Right renal cortex interstitium (tissue), 3 donors: ENCODE measurements at regions not wholly inside any gene's neighbourhood (a gene's known extent, or its start where the extent isn't known, plus 50 kb on each side); places are given as distances from the start of the nearest gene placed in this dataset.

Experiments
- DNase-seq, 3 donors: peaks; one replicate each; pipeline ENCODE4 v3.0.0-alpha.2; 2013; ENCODE audit warnings: low read depth in 3 of 3, low spot score in 2 of 3

DNA sequence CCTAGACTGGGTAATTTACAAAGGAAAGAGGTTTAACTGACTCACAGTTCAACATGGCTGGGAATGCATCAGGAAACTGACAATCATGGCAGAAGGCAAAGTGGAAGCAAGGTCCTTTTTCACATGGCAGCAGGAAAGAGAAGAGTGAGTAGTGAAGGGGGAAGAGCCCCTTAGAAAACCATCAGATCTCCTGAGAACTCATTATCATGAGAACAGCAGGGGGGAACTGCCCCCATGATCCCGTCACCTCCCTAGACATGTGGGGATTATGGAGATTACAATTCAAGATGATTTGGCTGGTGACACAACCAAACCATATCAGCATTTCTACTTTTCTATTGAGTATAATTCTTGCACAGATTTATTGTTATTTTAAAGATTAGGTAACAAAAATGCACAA lies 822.1 kb upstream of the FLRT2 start:
- no peak for DNase-seq

DNA sequence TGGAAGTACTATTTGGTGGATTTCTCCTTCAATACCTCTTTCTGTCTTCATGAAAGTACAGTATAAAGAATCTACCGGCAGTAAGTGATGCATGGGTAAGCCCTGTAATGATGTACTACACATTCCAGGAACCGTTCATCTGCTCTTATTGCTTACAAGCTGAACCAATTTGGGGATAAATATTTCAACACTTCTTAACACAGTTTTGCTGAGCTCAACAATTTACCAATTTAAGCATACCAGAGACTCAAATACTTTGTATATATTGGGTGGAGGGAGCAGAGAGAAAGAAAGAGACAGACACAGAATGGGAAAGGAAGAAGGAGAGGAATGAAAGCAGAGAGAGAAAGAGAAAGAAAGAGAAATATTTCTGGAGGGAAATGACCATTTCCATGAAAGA lies 821.1 kb upstream of the FLRT2 start:
- no peak for DNase-seq

DNA sequence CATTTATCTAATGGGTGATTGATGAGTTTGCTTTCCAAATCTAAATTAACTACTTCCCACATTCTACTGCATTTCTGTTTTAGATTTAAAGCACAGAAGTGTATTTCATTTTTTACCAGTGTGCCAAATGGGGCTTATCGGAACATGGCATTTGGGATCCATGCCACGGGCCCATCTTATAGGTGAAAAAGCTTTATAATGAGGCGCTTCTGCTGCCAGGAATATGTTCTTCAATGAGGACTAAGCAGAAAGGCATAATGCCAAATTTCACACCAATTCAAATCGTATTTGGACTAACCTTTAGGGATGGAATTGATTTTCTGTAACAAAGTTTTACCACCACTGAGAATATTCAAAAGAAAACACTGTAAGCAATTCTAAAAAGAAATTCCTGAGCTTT lies 803.5 kb upstream of the FLRT2 start:
- no peak for DNase-seq

DNA sequence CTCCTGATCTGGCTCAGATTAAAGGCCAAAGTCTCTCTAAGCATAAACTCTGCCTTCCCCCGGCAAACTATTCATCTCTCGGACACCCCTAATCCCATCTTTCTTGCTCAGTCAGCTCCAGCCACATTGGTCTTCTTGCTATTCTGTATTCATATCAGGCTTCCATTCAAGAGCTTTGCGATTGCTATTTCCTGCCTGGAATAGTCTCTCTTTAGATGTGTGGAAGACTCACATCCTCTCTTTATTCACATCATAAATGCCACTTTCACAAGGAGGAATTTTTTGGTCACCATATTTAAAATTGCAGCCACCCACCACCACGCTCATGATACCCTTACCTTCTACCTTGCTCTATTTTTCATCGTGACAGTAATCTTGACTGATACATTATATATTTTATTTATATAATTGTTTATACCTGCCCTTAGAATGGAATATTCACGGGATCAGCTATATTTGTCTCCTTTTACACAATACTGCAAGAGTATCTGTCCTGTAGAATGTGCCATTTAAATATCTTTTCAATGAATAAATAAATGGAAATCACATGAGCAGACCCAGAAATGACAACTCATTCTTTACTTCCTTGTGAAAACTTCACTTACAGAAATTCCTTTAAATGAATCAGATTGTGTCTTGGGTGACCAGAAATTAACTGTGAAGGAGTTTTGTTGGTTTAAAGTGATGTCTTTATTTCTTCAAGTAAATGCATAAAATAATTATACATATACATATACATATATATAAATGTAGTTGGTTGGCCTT lies 780.6 kb upstream of the FLRT2 start:
- no peak for DNase-seq

DNA sequence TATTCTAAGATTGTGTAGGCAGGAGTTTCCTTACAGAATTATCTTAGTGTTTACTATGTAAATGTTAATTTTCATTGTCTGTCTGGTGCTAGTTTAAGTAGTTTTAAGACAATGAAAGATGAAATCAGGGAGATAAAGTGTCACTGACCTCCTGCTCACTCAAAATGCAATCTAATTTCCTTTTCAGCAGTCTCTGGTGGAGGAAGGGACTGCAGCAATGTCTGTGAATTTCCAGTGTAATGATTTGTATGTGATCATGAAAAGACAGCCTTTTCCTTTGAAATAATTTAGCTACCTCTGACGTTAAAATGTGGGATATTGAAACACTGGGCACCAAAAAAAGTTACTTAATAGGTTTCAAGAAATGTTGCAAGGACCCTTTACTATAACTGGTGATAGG lies 779.7 kb upstream of the FLRT2 start:
- DNase-seq: no peak

DNA sequence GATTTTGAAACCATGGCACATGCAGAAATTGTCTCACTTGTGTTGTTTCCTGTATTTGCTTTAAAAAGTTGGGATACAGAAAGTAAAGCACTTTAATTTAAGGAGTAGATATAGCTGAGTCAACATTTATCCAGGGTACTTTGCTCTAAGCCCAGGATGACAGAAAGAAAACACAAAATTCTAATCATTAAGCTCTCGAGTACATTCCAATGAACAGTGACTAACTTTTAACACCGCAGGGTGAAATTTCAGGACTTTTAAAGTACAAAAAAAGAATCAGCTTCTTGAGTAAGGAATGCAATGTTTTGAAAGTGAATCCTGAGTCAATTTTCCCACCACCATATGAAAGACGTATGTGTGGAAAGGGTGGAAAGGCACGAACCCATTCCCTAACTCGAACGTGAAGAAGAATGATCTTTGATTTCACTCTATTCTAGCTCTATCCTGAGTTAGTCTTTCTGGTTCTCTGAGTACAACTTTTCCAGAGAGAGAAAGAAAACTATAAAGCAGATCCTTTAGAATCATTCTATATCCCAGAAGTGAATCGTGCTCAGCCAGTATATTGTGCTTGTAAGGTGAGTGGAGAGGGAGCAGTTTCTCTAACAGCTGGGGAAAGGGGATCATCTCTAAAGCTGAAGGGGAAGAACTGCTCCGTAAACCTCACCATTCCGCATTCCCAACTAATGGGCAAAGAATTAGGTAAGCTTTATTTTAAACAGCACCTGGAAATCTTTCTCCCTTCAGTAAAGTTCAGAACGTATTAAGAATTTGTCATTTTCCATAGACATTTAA lies 779.0 kb upstream of the FLRT2 start:
- DNase-seq: no peak

DNA sequence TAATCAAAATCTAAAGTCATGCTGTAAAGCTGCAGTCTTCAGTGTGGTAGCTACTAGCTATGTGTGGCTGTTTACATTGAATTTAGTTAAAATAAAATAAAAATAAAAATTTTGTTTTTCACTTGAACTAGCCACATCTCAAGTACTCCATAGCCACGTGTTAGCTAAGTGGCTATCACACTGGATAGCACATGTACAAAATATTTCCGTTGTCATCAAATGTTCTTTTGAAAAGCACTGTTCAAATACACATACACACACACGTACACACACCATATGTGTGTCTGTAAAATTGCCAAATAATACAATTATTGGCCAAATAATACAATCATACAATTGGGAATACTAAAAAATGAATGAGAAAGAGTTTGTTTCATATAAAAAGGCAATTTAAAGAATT lies 778.2 kb upstream of the FLRT2 start:
- DNase-seq: no peak

DNA sequence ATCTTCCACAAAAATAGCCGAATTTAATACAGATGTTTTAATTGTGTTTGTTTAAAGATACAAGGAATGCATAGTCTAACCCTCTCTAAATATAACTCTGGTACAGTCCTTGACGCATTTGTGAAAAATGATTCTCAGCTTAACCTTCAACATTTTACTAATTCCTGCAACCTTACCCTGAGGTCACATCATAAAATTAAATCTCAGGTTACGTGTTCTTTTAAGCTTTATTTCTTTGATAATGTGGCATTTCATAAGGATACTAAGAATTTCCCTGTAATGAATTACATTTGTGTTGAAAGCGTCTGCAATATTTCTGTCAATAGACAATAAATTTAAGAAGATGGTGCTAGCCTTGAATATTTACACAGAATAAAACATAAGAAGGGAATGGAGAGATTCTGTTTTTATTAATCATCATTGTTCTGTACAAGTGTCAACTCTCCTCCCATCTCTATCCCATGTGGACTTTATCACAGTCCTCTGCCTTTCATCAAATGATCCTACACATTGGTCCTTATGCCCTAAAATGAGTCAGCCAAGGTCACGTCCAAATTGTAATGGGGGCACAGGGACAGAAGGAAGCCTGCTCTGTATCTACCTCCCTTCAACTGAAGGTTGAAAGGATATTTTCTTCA lies 769.3 kb upstream of the FLRT2 start:
- no peak for DNase-seq

DNA sequence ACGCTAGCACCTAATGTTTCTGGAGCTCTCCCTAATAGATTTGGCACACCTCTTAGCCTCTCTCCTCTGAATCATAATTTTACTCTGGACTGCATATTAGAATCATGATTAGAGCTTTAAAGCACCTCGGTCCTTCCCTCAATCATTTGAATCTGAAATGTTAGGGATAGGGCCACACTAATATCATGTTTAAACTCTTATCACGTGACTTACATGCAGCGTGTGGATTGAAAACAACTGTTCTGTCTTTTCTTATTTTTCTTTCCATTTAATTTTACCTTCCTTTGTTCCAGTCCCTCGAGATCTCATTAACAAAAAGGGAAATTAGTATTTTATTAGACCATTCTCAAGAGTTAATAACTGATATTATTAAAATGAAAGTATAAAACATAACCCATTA lies 762.5 kb upstream of the FLRT2 start:
- no peak for DNase-seq

DNA sequence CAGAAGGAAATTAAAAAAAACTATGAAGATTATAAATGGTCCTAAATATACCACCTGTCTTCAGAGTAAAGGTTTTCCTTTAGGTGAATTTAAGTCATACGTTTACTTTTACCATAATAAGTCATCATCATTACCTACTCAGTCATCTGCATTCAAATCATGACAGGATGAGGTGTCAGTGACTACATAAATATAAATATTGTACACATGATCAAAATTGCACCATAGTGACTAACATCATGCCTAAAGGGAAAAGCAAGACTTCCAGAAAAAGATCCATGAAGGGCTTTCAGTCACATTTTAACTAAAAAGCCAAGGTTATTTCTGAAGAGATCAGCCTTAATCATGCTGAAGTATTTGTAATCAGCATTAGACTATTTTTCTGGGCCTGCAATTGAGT lies 759.9 kb upstream of the FLRT2 start:
- DNase-seq: no peak

DNA sequence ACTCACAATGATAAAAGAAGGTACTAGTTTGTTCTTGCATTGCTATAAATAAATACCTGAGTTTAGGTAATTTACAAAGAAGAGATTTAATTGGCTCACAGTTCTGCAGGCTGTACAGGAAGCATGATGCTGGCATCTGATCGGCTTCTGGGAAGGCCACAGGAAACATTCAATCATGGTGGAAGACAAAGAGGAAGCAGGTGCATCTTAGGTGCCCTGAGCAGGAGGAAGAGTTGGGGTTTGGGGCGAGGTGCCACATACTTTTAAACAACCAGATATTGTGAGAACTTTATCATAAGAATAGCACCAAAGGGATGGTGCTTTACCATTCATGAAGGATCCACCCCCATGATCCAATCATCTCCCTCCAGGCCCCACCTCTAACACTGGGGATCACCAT lies 752.6 kb upstream of the FLRT2 start:
- DNase-seq: no peak

DNA sequence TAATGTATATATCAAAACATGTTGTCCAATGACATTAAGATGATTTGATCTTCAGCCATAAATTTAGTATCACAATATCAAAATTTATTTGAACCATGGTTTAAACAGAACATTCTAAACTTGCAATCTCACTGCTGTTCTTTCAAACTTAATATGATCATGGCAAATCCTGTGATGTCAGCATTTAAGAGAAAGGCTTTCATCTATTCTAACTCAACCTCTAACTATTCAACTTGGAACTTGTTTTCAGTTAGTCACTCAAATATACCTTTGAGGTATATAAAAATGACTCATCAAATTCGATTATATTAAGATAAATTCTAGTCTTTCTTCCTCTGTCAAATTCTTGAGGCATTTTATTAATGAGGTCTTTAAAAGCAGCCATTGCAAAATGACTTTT lies 747.0 kb upstream of the FLRT2 start:
- no peak for DNase-seq

DNA sequence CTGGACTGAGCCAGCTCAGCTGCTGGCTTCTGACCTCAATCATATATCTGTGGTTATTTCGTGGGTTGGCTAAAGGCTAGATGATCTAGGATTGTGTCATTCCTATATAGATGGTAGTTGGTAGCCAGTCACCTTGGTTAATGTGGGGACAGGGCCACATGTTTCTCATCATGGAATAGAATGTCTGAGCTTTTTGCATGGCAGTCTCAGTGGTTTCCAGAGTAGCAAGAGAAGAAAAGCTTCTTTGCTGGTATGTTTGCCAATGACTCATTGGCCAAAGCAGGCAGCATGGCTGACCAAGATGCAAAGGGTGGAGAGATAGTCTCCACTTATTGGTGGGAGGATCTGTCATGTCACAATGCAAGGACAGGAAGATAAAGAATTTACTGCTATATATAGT lies 746.4 kb upstream of the FLRT2 start:
- no peak for DNase-seq

DNA sequence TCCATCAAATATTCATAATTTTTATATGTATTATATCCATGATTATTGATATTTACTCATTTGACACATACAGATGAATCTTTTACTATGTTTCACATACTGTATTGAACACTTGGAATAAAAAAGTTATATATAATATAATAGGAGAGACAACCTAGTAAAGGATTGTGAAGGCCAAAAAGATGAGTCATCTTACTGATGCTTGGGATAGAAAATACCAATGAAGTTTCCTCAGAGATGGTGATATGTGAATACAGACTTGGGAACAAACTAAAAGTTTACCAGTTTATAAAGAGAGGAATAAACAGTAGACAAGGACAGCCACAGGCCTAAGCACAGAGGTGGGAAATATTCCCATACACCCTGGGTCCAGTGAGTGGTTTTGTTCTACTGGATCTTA lies 743.9 kb upstream of the FLRT2 start:
- DNase-seq: no peak

DNA sequence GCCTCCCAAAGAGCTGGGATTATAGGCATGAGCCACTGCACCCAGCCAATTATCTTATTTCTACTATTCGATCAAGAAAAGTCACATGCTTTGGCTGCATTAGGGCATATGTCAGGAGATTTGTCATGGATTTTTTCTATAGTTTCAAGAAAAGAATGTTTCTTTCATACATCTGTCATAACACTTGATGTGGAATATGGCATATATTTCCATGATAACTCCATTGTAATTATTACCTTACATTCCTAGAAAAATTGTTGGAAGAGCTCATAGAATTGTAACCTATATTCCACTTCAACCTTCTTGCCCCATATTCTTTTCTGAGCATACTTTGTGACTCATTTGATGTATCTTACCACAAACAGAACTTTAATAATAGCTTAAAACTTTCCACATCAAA lies 740.9 kb upstream of the FLRT2 start:
- no peak for DNase-seq

DNA sequence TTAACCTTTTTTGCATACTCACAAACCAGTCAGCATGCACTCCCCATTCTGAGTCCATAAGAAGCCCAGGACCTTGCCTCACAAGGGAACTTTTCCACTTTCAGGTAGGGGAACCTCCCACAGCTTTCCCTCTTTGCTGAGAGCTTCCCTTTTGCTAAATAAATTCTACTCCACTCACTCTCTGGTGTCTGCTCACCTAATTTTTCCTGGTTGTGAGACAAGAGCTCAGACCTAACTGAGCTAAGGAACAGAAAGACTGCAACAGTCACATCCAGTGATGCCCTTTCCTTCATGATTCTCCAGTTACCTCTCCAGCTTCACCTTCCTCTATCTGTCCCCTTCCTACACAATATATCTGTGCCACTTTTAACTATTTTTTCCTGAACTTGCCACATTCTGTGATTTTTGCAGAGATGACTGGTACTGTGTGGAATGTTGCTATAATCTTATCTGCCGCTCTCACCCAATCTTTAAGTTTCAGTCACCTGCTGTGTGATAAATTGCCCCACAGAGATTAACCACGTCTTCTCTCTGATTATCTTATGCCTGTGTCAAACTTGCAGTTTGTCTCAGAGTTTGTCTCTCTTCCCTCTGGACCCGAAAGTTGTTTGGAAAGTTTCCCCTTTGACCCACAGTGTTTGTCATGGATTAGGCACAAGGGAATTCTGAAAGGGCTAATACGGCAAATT lies 737.1 kb upstream of the FLRT2 start:
- no peak for DNase-seq

DNA sequence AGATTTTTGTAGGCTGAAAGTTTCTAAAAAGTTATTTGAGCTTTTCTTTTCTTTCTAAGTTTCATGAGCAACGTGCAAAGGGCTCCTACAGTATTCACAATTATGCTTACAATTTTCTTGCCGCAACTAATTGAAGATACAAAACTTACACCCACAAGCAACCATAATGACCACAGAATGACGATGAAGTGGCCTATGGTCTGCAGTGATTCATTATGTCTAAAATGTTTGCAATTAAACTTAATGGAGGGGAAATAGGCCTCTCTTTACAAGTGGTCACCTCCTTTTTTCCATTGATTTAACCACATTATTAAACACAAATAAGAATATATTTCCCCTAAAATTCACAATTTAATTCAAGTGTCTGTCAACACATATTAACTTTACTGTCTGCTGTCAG lies 732.6 kb upstream of the FLRT2 start:
- peak in 1 of 3 donors; percentile 12 for DNase-seq

DNA sequence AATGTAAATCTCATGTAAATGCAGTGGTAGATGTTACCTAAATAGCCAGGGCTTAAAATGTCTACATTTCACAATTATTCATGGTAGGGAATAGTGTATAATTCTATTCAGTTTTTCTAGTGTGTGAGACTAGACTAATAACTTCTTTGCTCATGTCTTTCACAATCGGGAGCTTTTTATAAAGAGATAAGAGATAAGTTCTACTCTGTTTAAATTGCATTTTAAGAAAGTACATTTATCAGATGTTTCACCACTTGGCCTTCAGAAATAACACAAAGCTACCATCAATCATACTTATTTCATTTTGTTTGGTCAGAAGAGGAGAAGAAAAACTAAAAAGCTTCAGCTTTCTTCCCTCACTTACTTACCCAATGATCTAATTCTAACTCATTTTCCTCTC lies 725.5 kb upstream of the FLRT2 start:
- DNase-seq: no peak

DNA sequence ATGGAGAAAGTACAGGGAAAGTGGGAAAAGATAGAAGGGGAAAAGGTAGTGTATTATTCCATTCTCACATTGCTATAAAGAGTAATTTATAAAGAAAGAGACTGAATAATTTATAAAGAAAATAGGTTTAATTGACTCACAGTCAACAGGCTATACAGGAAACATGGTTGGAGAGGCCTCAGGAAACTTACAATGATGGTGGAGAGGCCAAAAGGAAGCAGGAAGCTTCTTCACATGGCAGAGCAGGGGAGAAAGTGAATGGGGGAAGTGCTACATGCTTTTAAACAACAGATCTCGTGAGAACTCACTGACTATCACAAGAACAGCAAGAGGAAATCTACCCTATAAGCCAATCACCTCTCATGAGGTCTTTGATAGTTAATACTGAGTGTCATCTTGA lies 725.0 kb upstream of the FLRT2 start:
- no peak for DNase-seq

DNA sequence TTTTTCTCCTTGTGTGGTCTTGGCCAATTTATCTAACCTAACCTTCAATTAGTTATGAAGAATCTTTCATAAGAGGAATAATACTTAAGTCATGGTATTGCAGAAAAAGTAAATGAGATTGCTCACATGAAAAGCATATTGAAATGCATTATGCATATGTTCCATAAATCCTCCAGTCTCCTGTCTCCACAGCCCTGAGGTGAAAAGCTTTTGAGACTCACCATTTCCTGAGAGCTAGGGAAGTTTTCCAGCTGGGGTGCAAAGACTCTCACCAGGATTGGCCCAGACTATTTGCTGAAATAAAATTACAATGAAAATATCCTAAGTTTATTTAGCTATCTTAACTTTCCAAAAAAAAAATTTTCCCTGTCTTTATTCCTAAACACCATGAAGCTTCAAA lies 723.8 kb upstream of the FLRT2 start:
- no peak for DNase-seq

DNA sequence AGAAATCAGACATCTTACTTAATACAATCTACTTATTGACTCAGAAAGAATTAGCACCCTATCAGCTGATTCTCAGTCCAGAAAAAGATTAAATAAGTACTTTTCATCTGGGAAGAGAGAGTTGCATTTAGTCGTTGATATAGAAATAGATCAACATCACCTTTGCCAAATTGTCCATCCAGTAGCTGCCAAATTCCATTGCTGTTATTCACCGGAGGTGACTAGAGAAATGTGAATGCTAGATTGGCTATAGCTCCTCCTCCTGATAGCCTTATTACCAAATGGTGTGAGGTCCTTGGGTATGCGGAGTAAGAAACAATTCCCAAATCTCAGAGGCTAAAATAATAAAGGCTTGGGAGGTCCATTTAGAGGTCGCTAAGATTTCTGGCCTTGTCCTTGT lies 723.3 kb upstream of the FLRT2 start:
- no peak for DNase-seq
